Esophagus squamous epithelium (tissue), 4 donors: ENCODE measurements at regions not wholly inside any gene's neighbourhood (a gene's known extent, or its start where the extent isn't known, plus 50 kb on each side); places are given as distances from the start of the nearest gene placed in this dataset.

ENCODE experiments used
- POLR2A ChIP-seq, 4 donors: fragments of 450-650 bp; IDR thresholded peaks; one replicate each; pipeline ENCODE4 v1.6.1; 2017; ENCODE audit warnings: antibody characterized with exemption in 4 of 4, mild to moderate bottlenecking in 4 of 4, moderate library complexity in 3 of 4
- TF ChIP-seq, protein P1 (sequence below), 6 experiments: fragments of 450-650 bp in 4 of 6; fragments of 200-600 bp in 2 of 6; sonication (generic) in 2 of 6; IDR thresholded peaks; one replicate each; pipeline ENCODE4 v1.5.1; 2016 to 2019; ENCODE audit warnings: antibody characterized with exemption in 6 of 6, mild to moderate bottlenecking in 4 of 6, moderate library complexity in 4 of 6

GRCh38 chr14:53851394-53852090 is 105.1 kb downstream of the BMP4 start:
- TF ChIP-seq, protein P1, sequence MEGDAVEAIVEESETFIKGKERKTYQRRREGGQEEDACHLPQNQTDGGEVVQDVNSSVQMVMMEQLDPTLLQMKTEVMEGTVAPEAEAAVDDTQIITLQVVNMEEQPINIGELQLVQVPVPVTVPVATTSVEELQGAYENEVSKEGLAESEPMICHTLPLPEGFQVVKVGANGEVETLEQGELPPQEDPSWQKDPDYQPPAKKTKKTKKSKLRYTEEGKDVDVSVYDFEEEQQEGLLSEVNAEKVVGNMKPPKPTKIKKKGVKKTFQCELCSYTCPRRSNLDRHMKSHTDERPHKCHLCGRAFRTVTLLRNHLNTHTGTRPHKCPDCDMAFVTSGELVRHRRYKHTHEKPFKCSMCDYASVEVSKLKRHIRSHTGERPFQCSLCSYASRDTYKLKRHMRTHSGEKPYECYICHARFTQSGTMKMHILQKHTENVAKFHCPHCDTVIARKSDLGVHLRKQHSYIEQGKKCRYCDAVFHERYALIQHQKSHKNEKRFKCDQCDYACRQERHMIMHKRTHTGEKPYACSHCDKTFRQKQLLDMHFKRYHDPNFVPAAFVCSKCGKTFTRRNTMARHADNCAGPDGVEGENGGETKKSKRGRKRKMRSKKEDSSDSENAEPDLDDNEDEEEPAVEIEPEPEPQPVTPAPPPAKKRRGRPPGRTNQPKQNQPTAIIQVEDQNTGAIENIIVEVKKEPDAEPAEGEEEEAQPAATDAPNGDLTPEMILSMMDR (IDR thresholded peaks at IDR 0.05) = no peak
- TF ChIP-seq POLR2A (IDR thresholded peaks at IDR 0.05) = no peak
